GM18867 (cell line): ENCODE measurements at regions not wholly inside any gene's neighbourhood (a gene's known extent, or its start where the extent isn't known, plus 50 kb on each side); places are given as distances from the start of the nearest gene placed in this dataset.
"Not testable (repeated sequence)": the region's sequence is repeated elsewhere in the genome, so short reads cannot be mapped to it uniquely, and the experiment has no call there.

Experiments
- ATAC-seq: cut with Tn5 transposase; IDR thresholded peaks from one replicate; pipeline ENCODE4 v1.9.1; 2021; ENCODE audit warnings: mild to moderate bottlenecking, moderate library complexity; ENCODE audit not compliant: unreplicated experiment

- no peak for ATAC-seq
These were observed 146.6 kb downstream of the RNASET2 start for GRCh38 chr6:166809721-166810120.

GRCh38 chr6:166806962-166807757, 149.2 kb downstream of the RNASET2 start:
- no peak for ATAC-seq

- ATAC-seq, result no peak
These were observed 150.0 kb downstream of the RNASET2 start for GRCh38 chr6:166806217-166806838.

- no peak for ATAC-seq
These were observed 152.9 kb downstream of the RNASET2 start for GRCh38 chr6:166803471-166803870.

GRCh38 chr6:166802401-166802800, 153.9 kb downstream of the RNASET2 start:
- no peak for ATAC-seq

GRCh38 chr6:166800137-166800536, 156.2 kb downstream of the RNASET2 start:
- ATAC-seq, result no peak

- no peak for ATAC-seq
These were observed 157.7 kb downstream of the RNASET2 start for GRCh38 chr6:166798652-166799051.

- ATAC-seq, result no peak
These were observed 159.7 kb downstream of the RNASET2 start for GRCh38 chr6:166796610-166797009.

- no peak for ATAC-seq
These were observed 160.5 kb downstream of the RNASET2 start for GRCh38 chr6:166795879-166796278.

- not testable (repeated sequence) for ATAC-seq
These were observed 163.8 kb upstream of the RPS6KA2 start for GRCh38 chr6:166790808-166791207.

- not testable (repeated sequence) for ATAC-seq
These were observed 161.9 kb upstream of the RPS6KA2 start for GRCh38 chr6:166788846-166789529.

GRCh38 chr6:166786704-166787293, 159.7 kb upstream of the RPS6KA2 start:
- ATAC-seq, result peak; percentile 67

- no peak for ATAC-seq
These were observed 158.1 kb upstream of the RPS6KA2 start for GRCh38 chr6:166785131-166785530.

GRCh38 chr6:166784691-166785090, 157.6 kb upstream of the RPS6KA2 start:
- ATAC-seq, result no peak

- no peak for ATAC-seq
These were observed 155.5 kb upstream of the RPS6KA2 start for GRCh38 chr6:166782520-166782919.

- ATAC-seq, result no peak
These were observed 154.3 kb upstream of the RPS6KA2 start for GRCh38 chr6:166781331-166781730.

- no peak for ATAC-seq
These were observed 153.1 kb upstream of the RPS6KA2 start for GRCh38 chr6:166779963-166780683.

- ATAC-seq, result no peak
These were observed 152.3 kb upstream of the RPS6KA2 start for GRCh38 chr6:166779381-166779780.

GRCh38 chr6:166778776-166779175, 151.7 kb upstream of the RPS6KA2 start:
- no peak for ATAC-seq

- no peak for ATAC-seq
These were observed 151.0 kb upstream of the RPS6KA2 start for GRCh38 chr6:166778046-166778445.
